Hepatocyte (in vitro differentiated cells): ENCODE measurements at regions not wholly inside any gene's neighbourhood (a gene's known extent, or its start where the extent isn't known, plus 50 kb on each side); places are given as distances from the start of the nearest gene placed in this dataset.

Source experiments
- DNase-seq: peaks from one replicate; pipeline ENCODE4 v3.0.0-alpha.2; 2016; ENCODE audit warnings: low spot score
- H2AFZ ChIP-seq: fragments of 200-600 bp; sonication (generic); 2 replicates; pipeline ENCODE4 v1.6.0; 2016; ENCODE audit warnings: antibody characterized with exemption, mild to moderate bottlenecking
- H3K27ac ChIP-seq: fragments of 200-600 bp; sonication (generic); 2 replicates; pipeline ENCODE4 v1.5.1; 2016; ENCODE audit warnings: mild to moderate bottlenecking
- H3K27me3 ChIP-seq: fragments of 200-600 bp; sonication (generic); 2 replicates; pipeline ENCODE4 v1.6.1; 2016
- H3K36me3 ChIP-seq: fragments of 200-600 bp; sonication (generic); replicated peaks from 2 replicates; pipeline ENCODE4 v1.5.1; 2016; ENCODE audit warnings: low read depth; ENCODE audit not compliant: insufficient read depth
- H3K4me1 ChIP-seq: fragments of 200-600 bp; sonication (generic); 2 replicates; pipeline ENCODE4 v1.5.1; 2016; ENCODE audit warnings: mild to moderate bottlenecking, moderate library complexity; ENCODE audit not compliant: insufficient read depth
- H3K4me2 ChIP-seq: fragments of 200-600 bp; sonication (generic); 2 replicates; pipeline ENCODE4 v1.6.0; 2016
- H3K4me3 ChIP-seq: fragments of 200-600 bp; sonication (generic); 2 replicates; pipeline ENCODE4 v1.5.1; 2016; ENCODE audit warnings: mild to moderate bottlenecking
- H3K79me2 ChIP-seq: fragments of 200-600 bp; sonication (generic); 2 replicates; pipeline ENCODE4 v1.6.0; 2017; ENCODE audit warnings: mild to moderate bottlenecking
- H3K9me2 ChIP-seq: fragments of 200-600 bp; sonication (generic); replicated peaks from 2 replicates; pipeline ENCODE4 v1.6.0; 2017; ENCODE audit warnings: mild to moderate bottlenecking; ENCODE audit not compliant: insufficient read depth
- H3K9me3 ChIP-seq: fragments of 200-600 bp; sonication (generic); 2 replicates; pipeline ENCODE4 v1.5.1; 2016; ENCODE audit warnings: low read depth, mild to moderate bottlenecking
- H4K20me1 ChIP-seq: fragments of 200-600 bp; sonication (generic); 2 replicates; pipeline ENCODE4 v1.6.0; 2016; ENCODE audit warnings: mild to moderate bottlenecking; ENCODE audit not compliant: insufficient read depth, poor library complexity, severe bottlenecking
- EZH2 ChIP-seq: fragments of 200-600 bp; sonication (generic); IDR thresholded peaks from 2 replicates; pipeline ENCODE4 v1.6.1; 2016; ENCODE audit warnings: antibody characterized with exemption, mild to moderate bottlenecking, borderline replicate concordance
- EZH2phosphoT487 ChIP-seq: fragments of 200-600 bp; sonication (generic); IDR thresholded peaks from one replicate; pipeline ENCODE4 v1.6.1; 2018; ENCODE audit warnings: antibody characterized with exemption, mild to moderate bottlenecking, low read depth, moderate library complexity; ENCODE audit not compliant: unreplicated experiment, severe bottlenecking
- WGBS: methylation state at CpG from one replicate; pipeline ENCODE4 v1.1.6; 2016; ENCODE audit warnings: low lambda C conversion rate; ENCODE audit errors: missing lambda C conversion rate; 5-methylcytosine and 5-hydroxymethylcytosine counted together
- TF ChIP-seq, protein P1 (sequence below): fragments of 200-600 bp; sonication (generic); IDR thresholded peaks from 2 replicates; pipeline ENCODE4 v1.5.1; 2016; ENCODE audit warnings: antibody characterized with exemption, mild to moderate bottlenecking; ENCODE audit not compliant: poor library complexity

DNA sequence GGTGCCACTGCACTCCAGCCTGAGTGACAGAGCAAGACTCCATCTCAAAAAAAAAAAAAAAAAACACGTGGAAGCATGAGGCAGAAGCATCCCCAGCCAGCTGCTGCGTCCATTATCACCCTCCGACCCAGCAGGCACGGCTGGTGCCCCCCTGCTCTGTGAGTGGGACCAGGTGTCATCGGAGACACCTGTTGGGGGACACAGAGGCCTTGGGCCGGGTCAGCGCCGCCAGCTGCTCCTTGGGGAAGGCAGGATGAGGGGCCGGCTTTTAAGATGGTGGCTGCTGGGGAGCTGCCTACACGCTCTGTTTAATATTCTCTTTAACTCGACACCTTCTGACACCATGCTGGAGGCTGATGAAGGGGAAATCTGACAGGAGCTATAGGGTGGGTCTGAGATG, 80.2 kb upstream of the RUFY1 start:
- Histone ChIP-seq H3K79me2 (no peaks in the 10 kb centered on the region), H3K27me3 (no peaks in the 10 kb centered on the region), H3K9me3 (no peaks in the 10 kb centered on the region), H3K36me3 (no peaks in the 10 kb centered on the region), H3K27ac (no peak overlapping the region), H3K4me2 (no peak overlapping the region), H3K9me2 (no peaks in the 10 kb centered on the region), H4K20me1 (no peaks in the 10 kb centered on the region), H3K4me3 (no peak overlapping the region), H2AFZ (no peak overlapping the region), H3K4me1 (no peaks in the 10 kb centered on the region)
- TF ChIP-seq, protein P1, sequence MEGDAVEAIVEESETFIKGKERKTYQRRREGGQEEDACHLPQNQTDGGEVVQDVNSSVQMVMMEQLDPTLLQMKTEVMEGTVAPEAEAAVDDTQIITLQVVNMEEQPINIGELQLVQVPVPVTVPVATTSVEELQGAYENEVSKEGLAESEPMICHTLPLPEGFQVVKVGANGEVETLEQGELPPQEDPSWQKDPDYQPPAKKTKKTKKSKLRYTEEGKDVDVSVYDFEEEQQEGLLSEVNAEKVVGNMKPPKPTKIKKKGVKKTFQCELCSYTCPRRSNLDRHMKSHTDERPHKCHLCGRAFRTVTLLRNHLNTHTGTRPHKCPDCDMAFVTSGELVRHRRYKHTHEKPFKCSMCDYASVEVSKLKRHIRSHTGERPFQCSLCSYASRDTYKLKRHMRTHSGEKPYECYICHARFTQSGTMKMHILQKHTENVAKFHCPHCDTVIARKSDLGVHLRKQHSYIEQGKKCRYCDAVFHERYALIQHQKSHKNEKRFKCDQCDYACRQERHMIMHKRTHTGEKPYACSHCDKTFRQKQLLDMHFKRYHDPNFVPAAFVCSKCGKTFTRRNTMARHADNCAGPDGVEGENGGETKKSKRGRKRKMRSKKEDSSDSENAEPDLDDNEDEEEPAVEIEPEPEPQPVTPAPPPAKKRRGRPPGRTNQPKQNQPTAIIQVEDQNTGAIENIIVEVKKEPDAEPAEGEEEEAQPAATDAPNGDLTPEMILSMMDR, result no peak
- no peak for TF ChIP-seq EZH2phosphoT487
- TF ChIP-seq EZH2, result no peak
- no peak for DNase-seq
- 90% methylated on average over 11 of the region's 11 CpGs for WGBS

DNA sequence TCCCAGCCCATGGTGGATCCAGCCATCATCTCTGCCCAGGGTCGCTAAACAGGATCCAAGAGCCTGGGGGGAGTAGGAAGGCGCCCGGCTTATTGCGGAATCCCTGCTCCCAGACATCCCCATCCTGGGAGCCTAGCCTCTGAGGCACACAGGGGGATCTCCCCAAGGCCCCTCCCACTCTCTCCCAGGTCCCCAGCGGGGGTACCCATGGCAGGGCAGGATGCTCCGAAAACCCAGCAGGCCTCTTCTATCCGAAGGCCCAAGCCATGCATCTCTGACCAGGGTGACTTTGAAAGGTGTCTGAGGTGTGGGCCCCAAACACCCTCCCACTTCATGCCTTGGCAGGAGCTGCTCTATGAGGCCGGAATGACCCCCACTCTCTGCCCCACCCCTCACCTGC, 81.7 kb upstream of the RUFY1 start:
- Histone ChIP-seq H3K9me3 (no peaks in the 10 kb centered on the region), H3K36me3 (no peaks in the 10 kb centered on the region), H3K79me2 (no peaks in the 10 kb centered on the region), H3K27ac (no peak overlapping the region), H3K4me3 (no peak overlapping the region), H4K20me1 (no peaks in the 10 kb centered on the region), H3K27me3 (no peaks in the 10 kb centered on the region), H2AFZ (no peak overlapping the region), H3K4me2 (no peak overlapping the region), H3K9me2 (no peaks in the 10 kb centered on the region), H3K4me1 (no peaks in the 10 kb centered on the region)
- DNase-seq, result no peak
- WGBS, result 77% methylated on average over 7 of the region's 8 CpGs
- TF ChIP-seq, protein P1, result no peak
- TF ChIP-seq EZH2 (no peak), EZH2phosphoT487 (no peak)

DNA sequence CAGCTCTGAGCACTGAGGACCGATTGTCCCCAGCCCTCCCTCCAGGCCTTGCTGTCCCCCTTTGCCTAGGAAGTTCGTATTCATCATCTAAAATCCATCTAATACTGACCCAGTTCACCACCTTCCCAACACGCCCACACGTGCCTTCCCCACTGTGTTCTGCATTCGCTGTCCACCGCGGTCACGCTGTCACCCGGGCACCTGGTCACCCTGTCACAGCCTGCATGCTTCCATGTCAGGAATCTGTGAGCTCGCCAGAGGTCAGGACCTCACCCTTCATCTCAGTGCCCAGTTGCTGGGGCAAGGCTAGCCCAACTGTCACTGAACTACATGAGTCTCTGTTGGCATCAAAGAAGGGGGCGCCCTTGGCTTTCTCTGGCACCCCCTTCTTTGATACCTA, 82.9 kb upstream of the RUFY1 start:
- Histone ChIP-seq H3K36me3 (no peaks in the 10 kb centered on the region), H3K9me3 (no peaks in the 10 kb centered on the region), H2AFZ (no peak overlapping the region), H3K4me1 (no peaks in the 10 kb centered on the region), H3K4me2 (no peak overlapping the region), H3K4me3 (no peak overlapping the region), H3K27ac (no peak overlapping the region), H3K79me2 (no peaks in the 10 kb centered on the region), H3K9me2 (no peaks in the 10 kb centered on the region), H4K20me1 (no peaks in the 10 kb centered on the region), H3K27me3 (no peaks in the 10 kb centered on the region)
- WGBS, result 96% methylated on average over 11 of the region's 11 CpGs
- DNase-seq, result no peak
- TF ChIP-seq, protein P1, result no peak
- TF ChIP-seq EZH2 (no peak), EZH2phosphoT487 (no peak)

DNA sequence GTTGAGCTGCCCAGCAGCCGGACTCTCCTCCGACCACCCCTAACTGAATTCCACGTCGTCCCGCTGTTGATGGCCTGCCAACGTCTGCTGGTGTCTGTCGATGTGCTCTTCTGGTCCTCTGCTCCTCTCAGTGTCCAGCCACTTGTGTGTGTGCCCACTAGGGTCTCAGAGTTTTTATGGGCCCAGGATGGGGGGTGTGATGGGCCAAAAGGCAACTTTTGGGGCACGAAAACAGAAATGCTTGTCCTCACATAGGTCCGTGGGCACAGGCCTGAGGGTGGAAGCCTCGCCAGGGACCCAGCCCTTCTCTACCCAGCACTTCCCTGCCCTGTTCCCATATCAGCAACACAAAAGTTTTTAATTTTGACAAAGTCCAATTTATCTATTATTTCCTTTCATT, 85.7 kb upstream of the RUFY1 start:
- Histone ChIP-seq H3K4me1 (no peaks in the 10 kb centered on the region), H3K27me3 (no peaks in the 10 kb centered on the region), H3K9me2 (no peaks in the 10 kb centered on the region), H3K79me2 (no peaks in the 10 kb centered on the region), H2AFZ (no peak overlapping the region), H3K9me3 (no peaks in the 10 kb centered on the region), H3K36me3 (no peaks in the 10 kb centered on the region), H3K4me2 (no peak overlapping the region), H3K27ac (no peak overlapping the region), H3K4me3 (no peak overlapping the region), H4K20me1 (no peaks in the 10 kb centered on the region)
- no peak for DNase-seq
- TF ChIP-seq, protein P1, result no peak
- WGBS, result 93% methylated on average over 10 of the region's 10 CpGs
